T-cell (primary cell): ENCODE measurements at regions not wholly inside any gene's neighbourhood (a gene's known extent, or its start where the extent isn't known, plus 50 kb on each side); places are given as distances from the start of the nearest gene placed in this dataset.

Source experiments
- ATAC-seq, 4 experiments: fragments of 200-7000 bp in 3 of 4; fragments of 150-1000 bp in 1 of 4; cut with Tn5 transposase; replicated peaks in 1 of 4; 1 replicate in 3 of 4; 2 replicates in 1 of 4; pipeline ENCODE4 v1.10.0; 2021; ENCODE audit warnings: moderate library complexity in 3 of 4, mild to moderate bottlenecking in 2 of 4, moderate number of reproducible peaks in 1 of 4
- CTCF ChIA-PET, 2 donors: fragments of 300-600 bp; sonication (Branson Sonifier 250); formaldehyde crosslinking; loops; one replicate each; lab custom pipeline; 2022; ENCODE audit warnings: antibody characterized with exemption in 2 of 2; lab: Charles Lee
- POLR2A ChIA-PET, 2 donors: fragments of 300-600 bp; sonication (Branson Sonifier 250); formaldehyde crosslinking; loops; one replicate each; lab custom pipeline; 2022; ENCODE audit warnings: antibody characterized with exemption in 2 of 2; lab: Charles Lee
- DNase-seq, 35 experiments: peaks; one replicate each; pipeline versions ENCODE4 v3.0.0 to v3.0.0-alpha.2; 2013 to 2023
- H3K27ac ChIP-seq: one replicate; pipeline ENCODE4 v1.5.1; 2013; ENCODE audit warnings: low read length
- H3K27me3 ChIP-seq, 2 experiments: replicated peaks in 1 of 2; 1 replicate in 1 of 2; 2 replicates in 1 of 2; pipeline versions ENCODE4 v1.6.1 to v1.7.0; 2013; ENCODE audit warnings: low read length in 1 of 2, mixed read lengths in 1 of 2; ENCODE audit not compliant: control insufficient read depth in 2 of 2, insufficient read depth in 2 of 2; ENCODE audit errors: extremely low read depth in 1 of 2
- H3K36me3 ChIP-seq, 2 donors: 1 replicate in 1 of 2; 2 replicates in 1 of 2; pipeline versions ENCODE4 v1.6.1 to v1.7.0; 2013; ENCODE audit warnings: low read length in 1 of 2; ENCODE audit not compliant: control insufficient read depth in 2 of 2, insufficient read depth in 1 of 2; ENCODE audit errors: extremely low read depth in 1 of 2
- H3K4me1 ChIP-seq, 2 experiments: 1 replicate in 1 of 2; 2 replicates in 1 of 2; pipeline versions ENCODE4 v1.6.1 to v1.7.0; 2013; ENCODE audit warnings: low read length in 2 of 2, mixed read lengths in 1 of 2; ENCODE audit not compliant: insufficient read depth in 2 of 2, control insufficient read depth in 1 of 2; ENCODE audit errors: extremely low read depth in 1 of 2
- H3K4me3 ChIP-seq, 2 donors: 1 replicate in 1 of 2; 2 replicates in 1 of 2; pipeline versions ENCODE4 v1.5.1 to v1.7.0; 2013; ENCODE audit warnings: mild to moderate bottlenecking in 2 of 2, low read length in 1 of 2, moderate library complexity in 1 of 2; ENCODE audit not compliant: control insufficient read depth in 1 of 2; ENCODE audit errors: extremely low read depth in 1 of 2
- H3K9me3 ChIP-seq: 2 replicates; pipeline ENCODE4 v1.7.0; 2013
- H3K27ac Mint-ChIP-seq, 2 donors: one replicate each; pipeline ENCODE4 v1.8.0; 2020 to 2021; ENCODE audit warnings: mild to moderate bottlenecking in 2 of 2, mixed read lengths in 2 of 2
- H3K27me3 Mint-ChIP-seq, 2 donors: one replicate each; pipeline ENCODE4 v1.8.0; 2021 to 2022; ENCODE audit warnings: mixed read lengths in 2 of 2
- H3K36me3 Mint-ChIP-seq: one replicate; pipeline ENCODE4 v1.8.0; 2021; ENCODE audit warnings: mixed read lengths
- H3K4me1 Mint-ChIP-seq, 3 donors: one replicate each; pipeline ENCODE4 v1.8.0; 2020 to 2022; ENCODE audit warnings: mixed read lengths in 3 of 3, mild to moderate bottlenecking in 1 of 3
- H3K4me3 Mint-ChIP-seq, 3 donors: one replicate each; pipeline ENCODE4 v1.8.0; 2020 to 2022; ENCODE audit warnings: mild to moderate bottlenecking in 3 of 3, mixed read lengths in 3 of 3, moderate library complexity in 3 of 3
- H3K9me3 Mint-ChIP-seq, 3 donors: one replicate each; pipeline ENCODE4 v1.8.0; 2020 to 2022; ENCODE audit warnings: mixed read lengths in 3 of 3
- WGBS: methylation state at CpG from one replicate; pipeline ENCODE4 v1.1.5; 2013; ENCODE audit warnings: missing lambda C conversion rate; ENCODE audit not compliant: insufficient coverage; 5-methylcytosine and 5-hydroxymethylcytosine counted together

DNA sequence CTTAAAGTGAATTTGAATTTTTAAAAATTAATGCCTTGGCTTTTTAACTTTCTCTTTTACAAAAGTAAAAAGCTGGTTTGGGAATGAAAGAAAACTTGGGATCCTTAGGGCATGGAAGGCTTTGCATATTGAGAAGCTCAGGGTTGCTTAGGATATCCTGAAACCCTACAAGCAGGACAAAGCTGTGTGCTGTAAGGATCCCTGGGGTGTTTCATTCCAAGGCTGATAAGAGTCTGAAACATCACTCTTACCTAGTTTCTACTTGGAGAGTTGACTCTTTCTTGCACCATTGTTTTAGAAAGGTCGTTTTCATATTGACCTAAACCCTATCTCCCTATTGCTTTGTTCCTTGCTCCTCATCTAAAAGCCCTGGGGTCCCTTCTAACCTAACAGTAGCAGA lies 325.9 kb upstream of the NT5C1B start:
- CTCF ChIA-PET: no interaction called here
- no peak overlapping the region for H3K27ac Mint-ChIP-seq

DNA sequence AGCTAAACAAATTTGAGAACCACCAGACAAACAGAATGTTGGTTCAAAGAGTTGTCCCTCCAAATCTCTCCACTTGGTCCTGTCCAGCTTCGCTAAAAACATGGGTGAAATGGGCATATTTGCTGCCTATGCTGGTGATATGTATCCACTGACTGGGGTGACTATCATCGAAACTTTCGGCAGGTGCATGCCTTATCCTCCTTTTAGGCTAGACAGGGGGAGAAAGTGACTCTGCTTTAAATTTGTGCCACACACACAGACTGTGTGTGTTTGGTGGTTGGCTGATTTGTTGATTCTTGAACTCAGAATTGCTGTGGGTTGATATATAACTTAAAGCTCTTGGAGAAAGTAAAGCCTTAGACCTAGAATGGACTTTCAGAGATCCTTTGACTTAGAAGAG lies 324.1 kb upstream of the NT5C1B start:
- WGBS: 93% methylated on average over 2 of the region's 3 CpGs
- no peaks in the 10 kb centered on the region for H3K27me3 ChIP-seq
- ChIA-PET POLR2A (interaction anchor here in 1 of 2 donors (0.7 kb wide), 1 partner anchor 8 kb away, joined by 6 read pairs; no protein-coding TSS in a partner anchor), CTCF (interaction anchor here in 1 of 2 donors (0.6 kb wide), 1 partner anchor 718 kb away, joined by 3 read pairs; no protein-coding TSS in a partner anchor)
- Mint-ChIP-seq H3K9me3 (peaks cover 0 to 5% (median 0%) of the 10 kb centered on the region in 3 donors), H3K4me3 (no peak overlapping the region), H3K36me3 (no peaks in the 10 kb centered on the region), H3K27ac (no peak overlapping the region), H3K4me1 (no peaks in the 10 kb centered on the region), H3K27me3 (no peaks in the 10 kb centered on the region)
- no peaks in the 10 kb centered on the region for H3K4me1 ChIP-seq
- H3K4me3 ChIP-seq: no peak overlapping the region
- no peaks in the 10 kb centered on the region for H3K9me3 ChIP-seq
- H3K27ac ChIP-seq: no peak overlapping the region
- H3K36me3 ChIP-seq: no peaks in the 10 kb centered on the region
- DNase-seq (no peak), ATAC-seq (no peak)

More for the DNA sequence above, 325.9 kb upstream of the NT5C1B start:
- no peak overlapping the region for H3K4me3 ChIP-seq
- WGBS: 17% methylated on average over 1 of the region's 1 CpG
- ATAC-seq: no peak
- no peak overlapping the region for H3K27ac ChIP-seq
- POLR2A ChIA-PET: no interaction called here
- H3K4me3 Mint-ChIP-seq: no peak overlapping the region
- H3K36me3 Mint-ChIP-seq: peaks cover 6% of the 10 kb centered on the region
- DNase-seq: no peak
- peaks cover 0 to 5% (median 0%) of the 10 kb centered on the region in 3 donors for H3K9me3 Mint-ChIP-seq
- no peaks in the 10 kb centered on the region for H3K36me3 ChIP-seq
- H3K27me3 ChIP-seq: no peaks in the 10 kb centered on the region
- no peaks in the 10 kb centered on the region for H3K4me1 ChIP-seq
- H3K27me3 Mint-ChIP-seq: no peaks in the 10 kb centered on the region
- no peaks in the 10 kb centered on the region for H3K4me1 Mint-ChIP-seq
- no peaks in the 10 kb centered on the region for H3K9me3 ChIP-seq

DNA sequence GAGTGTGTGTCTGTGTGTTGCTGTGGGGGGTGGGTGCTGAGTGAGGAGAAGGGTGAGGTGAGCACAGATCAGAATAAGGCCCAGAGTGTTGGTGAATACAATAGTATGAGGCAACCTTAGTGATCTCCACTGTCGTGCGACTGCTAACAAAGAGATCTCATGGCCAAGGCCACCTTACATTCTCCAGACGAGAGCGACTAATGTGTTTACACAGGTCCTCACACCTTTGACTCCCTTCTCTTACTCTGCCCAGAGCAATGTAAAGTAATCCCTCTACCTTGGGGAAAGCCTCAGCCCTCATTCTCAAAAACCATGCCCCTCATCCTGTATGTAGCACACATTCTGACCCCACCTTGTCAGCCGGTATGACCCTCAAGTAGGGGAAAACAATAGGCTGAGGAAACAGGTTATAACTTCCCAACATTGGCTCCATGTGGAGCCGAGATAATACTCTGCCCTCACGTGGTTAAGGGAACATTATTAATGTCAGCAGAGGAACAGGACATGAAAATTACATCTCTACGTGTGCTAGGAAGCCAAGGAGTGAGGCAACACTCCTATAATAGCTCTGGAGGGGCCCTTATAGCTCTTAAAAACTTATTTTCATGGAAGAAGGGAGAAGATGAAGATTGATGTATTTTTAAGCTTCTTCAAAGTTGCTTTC lies 323.0 kb upstream of the NT5C1B start:
- ChIA-PET POLR2A (interaction anchor here in 1 of 2 donors (0.6 kb wide), 1 partner anchor 1008 kb away, joined by 3 read pairs; no protein-coding TSS in a partner anchor), CTCF (no interaction called here)
- no peak for ATAC-seq
- no peaks in the 10 kb centered on the region for H3K27me3 Mint-ChIP-seq
- H3K9me3 ChIP-seq: no peaks in the 10 kb centered on the region
- H3K27me3 ChIP-seq: no peaks in the 10 kb centered on the region
- DNase-seq: no peak
- H3K36me3 Mint-ChIP-seq: peaks cover 4% of the 10 kb centered on the region
- H3K4me1 ChIP-seq: no peaks in the 10 kb centered on the region
- no peak overlapping the region for H3K4me3 ChIP-seq
- peaks cover 0 to 5% (median 0%) of the 10 kb centered on the region in 3 donors for H3K9me3 Mint-ChIP-seq
- no peaks in the 10 kb centered on the region for H3K4me1 Mint-ChIP-seq
- no peak overlapping the region for H3K27ac Mint-ChIP-seq
- WGBS: 88% methylated on average over 4 of the region's 8 CpGs
- H3K36me3 ChIP-seq: no peaks in the 10 kb centered on the region
- H3K27ac ChIP-seq: no peak overlapping the region
- no peak overlapping the region for H3K4me3 Mint-ChIP-seq

DNA sequence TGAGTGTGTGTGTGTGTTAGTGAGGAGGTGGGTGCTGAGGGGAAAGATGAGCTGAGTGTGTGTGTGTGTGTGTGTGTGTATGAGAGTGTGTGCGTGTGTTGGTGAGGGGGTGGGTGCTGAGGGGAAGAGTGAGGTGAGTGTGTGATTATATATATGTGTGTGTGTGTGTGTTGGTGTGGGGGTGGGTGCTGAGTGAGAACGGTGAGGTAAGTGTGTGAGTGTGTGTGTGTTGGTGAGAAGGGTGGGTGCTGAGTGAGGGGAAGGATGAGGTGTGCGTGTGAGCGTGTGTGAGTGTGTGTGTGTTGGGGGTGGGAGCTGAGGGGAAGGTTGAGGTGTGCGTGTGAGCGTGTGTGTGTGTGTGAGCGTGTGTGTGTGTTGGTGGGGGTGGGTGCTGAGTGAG lies 322.0 kb upstream of the NT5C1B start:
- no peaks in the 10 kb centered on the region for H3K36me3 ChIP-seq
- no peaks in the 10 kb centered on the region for H3K27me3 ChIP-seq
- peaks cover 0 to 9% (median 5%) of the 10 kb centered on the region in 3 donors for H3K9me3 Mint-ChIP-seq
- H3K4me1 ChIP-seq: no peaks in the 10 kb centered on the region
- ChIA-PET CTCF (no interaction called here), POLR2A (no interaction called here)
- 89% methylated on average over 7 of the region's 7 CpGs for WGBS
- no peaks in the 10 kb centered on the region for H3K27me3 Mint-ChIP-seq
- peaks cover 11% of the 10 kb centered on the region for H3K36me3 Mint-ChIP-seq
- ATAC-seq: no peak
- H3K4me3 Mint-ChIP-seq: no peak overlapping the region
- no peak overlapping the region for H3K27ac Mint-ChIP-seq
- no peak overlapping the region for H3K4me3 ChIP-seq
- H3K4me1 Mint-ChIP-seq: no peaks in the 10 kb centered on the region
- H3K9me3 ChIP-seq: no peaks in the 10 kb centered on the region
- H3K27ac ChIP-seq: no peak overlapping the region
- DNase-seq: no peak

DNA sequence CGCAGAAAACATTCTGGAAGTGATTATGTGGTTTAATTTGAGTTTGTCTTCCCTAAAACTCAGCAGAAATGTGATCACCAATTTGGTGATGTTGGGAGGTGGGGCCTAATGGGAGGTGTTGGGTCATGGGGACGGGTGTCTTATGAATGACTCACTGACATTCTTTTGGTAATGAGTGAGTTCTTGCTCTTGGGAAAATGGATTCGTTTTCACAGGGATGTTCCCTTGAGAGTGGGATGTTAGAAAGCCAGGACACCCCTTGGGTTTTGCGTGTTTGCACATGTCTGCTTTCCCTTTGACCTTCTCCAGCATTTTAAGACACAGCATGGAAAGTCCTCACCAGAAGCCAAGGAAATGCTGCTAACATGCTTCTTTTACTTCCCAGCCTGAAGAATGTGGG lies 321.5 kb upstream of the NT5C1B start:
- DNase-seq (no peak), ATAC-seq (no peak)
- H3K9me3 ChIP-seq: no peaks in the 10 kb centered on the region
- no peak overlapping the region for H3K27ac ChIP-seq
- POLR2A ChIA-PET: no interaction called here
- CTCF ChIA-PET: no interaction called here
- no peak overlapping the region for H3K4me3 Mint-ChIP-seq
- no peaks in the 10 kb centered on the region for H3K27me3 Mint-ChIP-seq
- no peaks in the 10 kb centered on the region for H3K4me1 ChIP-seq
- peaks cover 2 to 9% (median 8%) of the 10 kb centered on the region in 3 donors for H3K9me3 Mint-ChIP-seq
- H3K4me1 Mint-ChIP-seq: no peaks in the 10 kb centered on the region
- H3K27me3 ChIP-seq: no peaks in the 10 kb centered on the region
- no CpG with 5 or more reads among the region's 4 CpGs for WGBS
- no peaks in the 10 kb centered on the region for H3K36me3 ChIP-seq
- H3K36me3 Mint-ChIP-seq: peaks cover 13% of the 10 kb centered on the region
- no peak overlapping the region for H3K4me3 ChIP-seq
- H3K27ac Mint-ChIP-seq: no peak overlapping the region

DNA sequence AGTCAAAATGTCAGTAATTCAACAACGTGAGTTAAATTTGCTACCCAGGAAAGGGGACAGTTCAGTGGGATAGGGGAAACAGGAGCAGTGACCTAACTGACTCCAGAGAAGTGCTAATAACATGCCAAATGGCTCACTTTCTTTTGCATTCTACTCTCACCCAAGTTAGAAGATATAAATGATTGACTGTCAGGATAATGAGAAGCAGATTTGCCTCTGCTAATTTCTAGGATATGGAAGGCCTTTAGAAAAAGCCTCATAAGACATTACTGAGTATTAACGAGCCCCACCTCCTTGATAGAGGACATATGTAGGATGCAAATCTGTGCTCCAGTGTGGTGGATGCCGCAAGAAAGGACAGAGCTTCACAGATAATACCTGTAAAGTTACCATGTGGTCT lies 318.6 kb upstream of the NT5C1B start:
- no peak overlapping the region for H3K27ac ChIP-seq
- Mint-ChIP-seq H3K9me3 (peaks cover 3 to 14% (median 9%) of the 10 kb centered on the region in 3 donors), H3K27ac (no peak overlapping the region), H3K4me3 (no peak overlapping the region), H3K27me3 (no peaks in the 10 kb centered on the region), H3K4me1 (no peaks in the 10 kb centered on the region), H3K36me3 (peaks cover 15% of the 10 kb centered on the region)
- H3K36me3 ChIP-seq: no peaks in the 10 kb centered on the region
- ATAC-seq (no peak), DNase-seq (no peak)
- no peak overlapping the region for H3K4me3 ChIP-seq
- no peaks in the 10 kb centered on the region for H3K9me3 ChIP-seq
- no peaks in the 10 kb centered on the region for H3K4me1 ChIP-seq
- ChIA-PET CTCF (no interaction called here), POLR2A (no interaction called here)
- no CpG with 5 or more reads among the region's 3 CpGs for WGBS
- H3K27me3 ChIP-seq: no peaks in the 10 kb centered on the region
